ENCODE measurements at regions not wholly inside any gene's neighbourhood (a gene's known extent, or its start where the extent isn't known, plus 50 kb on each side); places are given as distances from the start of the nearest gene placed in this dataset.

DNA sequence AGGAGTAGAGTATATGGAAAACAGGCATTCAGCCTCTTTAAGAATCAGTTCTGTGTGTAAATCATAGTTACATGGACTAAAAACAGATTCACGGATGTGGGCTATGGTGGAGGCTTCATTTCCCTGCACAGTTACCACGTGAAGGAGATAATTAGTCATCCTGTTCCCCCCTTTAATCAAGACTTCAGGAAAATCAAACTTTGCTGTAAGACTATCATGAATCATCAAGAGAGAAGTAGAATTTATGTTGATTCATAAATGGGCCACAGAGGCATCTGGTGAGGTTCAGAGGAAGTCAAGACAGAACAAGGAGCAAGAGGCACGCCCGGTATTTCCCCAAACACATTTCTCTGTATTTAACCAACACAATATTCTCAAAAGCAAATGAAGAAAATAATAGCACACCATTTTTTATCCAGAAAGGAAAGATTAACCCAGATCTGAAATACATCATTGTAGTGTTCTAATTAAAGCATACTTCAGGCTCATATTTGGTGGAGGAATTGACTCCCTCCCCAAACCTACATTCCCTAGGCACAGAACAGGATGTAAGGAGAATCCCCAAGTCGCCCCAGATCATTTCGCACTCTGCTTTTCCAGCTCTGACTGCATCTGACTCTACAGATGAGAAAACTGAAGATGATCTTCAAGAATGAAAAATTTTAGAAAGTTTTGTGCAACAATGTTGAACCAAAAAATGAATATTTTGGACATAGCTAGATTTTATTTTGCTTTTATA is 175.8 kb upstream of the GAS1 start:
- DNase-seq = no peak

DNA sequence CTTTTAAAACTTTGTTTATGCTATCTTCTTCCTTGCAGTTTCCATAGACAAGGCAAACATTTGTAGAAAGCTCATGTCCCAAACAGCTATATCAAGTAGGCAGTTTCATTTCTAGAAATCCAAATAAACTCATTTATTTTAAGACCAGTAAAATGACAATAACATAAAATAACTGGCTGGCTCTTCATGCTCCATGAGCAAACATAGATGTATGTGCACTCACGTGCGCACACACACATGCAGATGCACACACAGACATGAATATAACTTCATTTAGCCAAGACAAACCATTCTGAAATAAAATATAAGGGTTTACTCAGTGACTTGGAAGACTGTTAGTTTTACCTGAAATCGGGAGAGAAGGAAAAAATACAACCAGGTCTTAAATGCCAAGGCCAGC is 176.5 kb upstream of the GAS1 start:
- DNase-seq = no peak

GRCh38 chr9:87125819-87126218 is 178.5 kb upstream of the GAS1 start:
- DNase-seq = no peak

- DNase-seq = no peak
Observed at GRCh38 chr9:87127543-87127942, 180.2 kb upstream of the GAS1 start.

- no peak for DNase-seq
Observed at GRCh38 chr9:87127978-87128614, 180.8 kb upstream of the GAS1 start.

GRCh38 chr9:87128844-87129493 is 181.7 kb upstream of the GAS1 start:
- no peak for DNase-seq

GRCh38 chr9:87135074-87135473 is 187.8 kb upstream of the GAS1 start:
- no peak for DNase-seq

DNA sequence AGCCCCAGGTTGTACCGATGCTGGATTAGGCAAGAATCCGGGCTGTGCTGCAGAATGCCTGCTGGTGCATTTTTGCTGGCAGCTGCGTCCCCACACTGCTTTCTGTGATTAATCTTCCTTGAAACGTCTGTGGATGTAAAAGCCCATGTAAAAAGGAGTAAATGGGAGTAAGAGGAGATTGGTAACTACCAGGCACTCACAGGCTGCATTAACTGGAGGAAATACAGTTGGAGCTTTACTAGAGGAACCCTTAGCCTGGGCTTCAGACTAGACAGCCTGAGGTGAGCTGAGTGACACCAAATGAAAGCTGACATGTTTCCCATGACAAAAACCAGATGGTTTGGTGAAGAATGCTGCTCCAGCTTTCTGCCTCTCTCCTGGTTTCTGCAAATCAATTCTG is 190.4 kb upstream of the GAS1 start:
- no peak for DNase-seq

GRCh38 chr9:87138128-87139040 is 191.1 kb upstream of the GAS1 start:
- no peak for DNase-seq

DNA sequence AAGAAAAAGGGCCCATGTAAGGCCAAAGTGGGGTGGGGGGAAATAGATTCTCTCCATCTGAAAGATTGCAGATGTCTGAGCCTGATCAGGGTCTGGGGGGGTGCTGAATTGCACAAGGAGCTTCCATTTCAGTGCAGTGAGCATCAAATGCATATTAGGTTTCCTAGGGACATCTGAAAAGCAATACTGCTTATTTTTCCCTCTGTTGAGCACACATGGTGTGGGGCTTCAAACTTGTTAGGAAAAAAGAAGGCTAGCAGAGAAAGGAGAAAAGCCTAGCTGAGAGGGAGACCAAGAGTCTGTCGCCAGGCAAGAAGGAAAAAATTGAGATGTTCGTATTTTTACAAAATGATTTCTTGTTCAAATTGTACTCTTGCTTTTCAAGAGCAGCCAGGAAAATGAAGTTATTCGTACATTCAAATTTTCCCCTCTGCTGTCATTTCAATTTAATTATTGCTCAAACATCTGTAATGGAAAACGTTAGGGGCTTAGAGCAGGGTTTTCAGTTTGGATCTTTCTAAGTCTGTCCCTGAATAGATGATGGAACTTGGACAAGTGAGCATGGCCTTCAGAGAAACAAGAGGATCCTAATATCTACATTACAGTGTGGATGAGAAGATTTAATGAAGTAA is 191.9 kb upstream of the GAS1 start:
- no peak for DNase-seq

DNA sequence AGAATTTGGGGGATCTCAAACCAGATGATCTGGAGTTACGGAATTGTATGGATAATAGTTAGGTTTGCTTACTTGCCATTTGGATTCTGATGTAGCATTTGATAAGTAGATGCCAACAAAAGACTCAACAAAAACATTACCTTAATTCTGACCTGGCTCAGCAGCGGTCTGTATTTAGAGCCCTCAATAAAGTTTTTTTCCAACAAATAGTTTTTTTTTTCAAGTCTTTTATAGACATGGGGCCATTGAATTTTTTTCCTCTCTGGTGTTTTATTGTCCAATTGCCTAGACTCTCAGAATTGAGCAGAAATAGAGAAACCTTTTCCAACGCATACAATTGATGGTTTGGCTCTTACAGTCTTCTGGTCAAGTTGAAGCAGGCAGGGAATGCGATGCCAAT is 192.8 kb upstream of the GAS1 start:
- DNase-seq = no peak

DNA sequence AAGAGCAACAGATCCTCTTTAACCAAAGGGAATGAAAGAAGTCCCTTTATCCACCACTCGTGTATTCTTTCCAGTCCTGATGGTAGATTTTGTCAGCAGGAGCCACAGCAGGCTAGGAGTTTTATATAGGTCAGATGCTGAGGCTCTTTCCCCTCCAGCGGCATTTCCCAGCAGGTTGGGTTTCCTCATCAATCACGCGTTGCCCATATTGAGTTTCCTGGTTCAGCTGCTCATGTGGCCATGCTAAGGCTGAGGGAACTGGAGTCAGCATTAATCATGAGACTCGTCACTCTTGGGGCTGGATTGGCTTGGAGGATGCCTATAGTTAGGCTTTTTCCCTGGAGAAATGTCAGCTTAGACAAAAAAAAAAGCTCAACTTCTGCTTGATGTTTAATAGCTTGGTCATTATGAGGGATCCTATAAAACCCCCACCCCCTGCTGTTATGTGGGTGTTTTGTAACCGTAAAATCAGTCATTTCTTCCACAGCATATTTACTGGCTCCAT is 193.4 kb upstream of the GAS1 start:
- DNase-seq = peak; percentile 6

GRCh38 chr9:87141124-87141523 is 193.8 kb upstream of the GAS1 start:
- DNase-seq = no peak

- no peak for DNase-seq
Observed at GRCh38 chr9:87146933-87147332, 199.6 kb upstream of the GAS1 start.

DNA sequence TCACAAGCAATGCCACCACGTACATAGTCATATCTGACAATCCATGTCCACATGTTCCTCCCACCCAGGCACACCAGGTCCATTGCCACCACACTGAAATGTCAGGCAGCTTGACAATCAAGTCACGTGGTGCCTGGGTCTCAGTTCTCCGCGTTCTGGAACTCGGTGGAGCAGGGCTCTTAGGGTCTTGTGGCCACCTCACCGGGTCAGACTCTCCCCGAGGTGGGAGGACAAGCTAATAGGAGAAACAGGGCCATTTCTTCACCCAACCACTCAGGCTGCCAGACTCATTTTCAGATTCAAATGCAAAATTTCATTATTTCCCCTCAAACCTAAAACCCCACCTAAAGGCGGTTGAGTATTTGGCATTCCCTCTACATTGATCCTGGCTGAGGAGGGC is 200.5 kb upstream of the GAS1 start:
- no peak for DNase-seq

GRCh38 chr9:87148331-87149104 is 201.2 kb upstream of the GAS1 start:
- peak; percentile 22 for DNase-seq

DNA sequence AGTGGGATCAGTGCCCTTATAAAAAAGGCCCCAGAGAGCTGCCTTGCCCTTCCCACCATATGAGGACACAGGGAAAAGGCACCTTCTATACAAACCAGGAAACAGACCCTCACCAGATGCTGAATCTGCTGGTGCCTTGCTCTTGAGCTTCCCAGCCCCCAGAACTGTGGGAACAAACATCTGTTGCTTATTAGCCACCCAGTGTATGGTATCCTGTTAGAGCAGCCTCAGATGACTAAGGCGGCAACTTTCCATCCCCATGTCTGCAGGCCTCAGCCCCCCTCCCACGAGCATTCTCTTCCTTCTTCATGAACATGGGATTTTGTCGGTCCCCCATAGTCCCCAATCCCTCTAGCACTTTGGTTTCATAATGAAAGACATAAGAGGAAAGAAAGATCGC is 202.5 kb upstream of the GAS1 start:
- DNase-seq = no peak

DNA sequence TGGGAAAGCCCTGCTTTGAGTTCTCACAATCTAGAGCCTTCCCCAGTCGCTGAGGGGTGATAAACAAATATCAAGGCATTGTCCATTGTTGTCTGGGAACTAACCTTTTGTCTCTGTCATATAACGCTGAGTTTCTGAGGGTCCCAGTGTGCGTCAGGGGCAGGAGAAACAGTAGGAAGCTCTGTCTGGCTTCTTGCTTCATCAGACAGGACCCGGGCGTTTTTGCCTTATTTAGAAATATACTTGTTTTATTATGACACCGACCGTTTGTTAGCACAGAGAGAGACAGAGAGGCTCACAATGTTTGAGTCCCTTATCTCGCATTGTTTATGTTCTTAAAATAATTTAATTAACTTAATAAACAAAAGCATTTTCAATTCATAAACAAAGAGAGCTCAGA is 204.9 kb upstream of the GAS1 start:
- no peak for DNase-seq

GRCh38 chr9:87156247-87156646 is 208.9 kb upstream of the GAS1 start:
- no peak for DNase-seq

DNA sequence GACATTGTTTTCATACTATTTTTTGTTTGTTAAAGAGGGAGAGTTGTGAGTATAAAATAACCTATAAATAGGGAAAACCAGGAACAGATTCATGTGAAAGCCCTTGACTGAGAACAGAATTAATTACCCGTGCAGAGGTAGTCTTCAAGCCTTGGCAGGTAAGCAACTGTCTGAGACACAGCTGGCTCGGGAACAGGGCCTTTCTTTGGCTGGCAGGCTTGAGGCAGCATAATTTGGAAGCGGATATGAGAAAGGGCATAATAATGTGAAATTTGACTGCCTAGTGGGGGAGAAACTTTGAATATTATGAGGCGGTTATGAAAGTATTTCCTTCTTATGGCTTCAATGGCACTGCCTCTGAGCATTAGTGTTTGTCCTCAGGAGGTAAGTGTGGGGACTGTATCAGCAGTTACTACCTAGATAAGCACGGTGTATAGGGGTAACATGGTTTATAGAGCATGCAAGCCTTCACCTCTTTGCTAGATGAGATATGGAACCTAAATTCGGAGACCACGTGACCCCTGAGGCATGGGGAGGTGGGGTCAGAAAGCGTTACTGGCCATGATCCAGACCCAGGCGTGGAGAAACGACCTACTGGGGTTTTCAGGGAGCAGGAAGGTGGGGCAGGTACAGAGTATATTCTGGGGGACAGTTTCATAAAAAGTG is 210.2 kb upstream of the GAS1 start:
- peak; percentile 8 for DNase-seq

GRCh38 chr9:87158765-87159164 is 211.5 kb upstream of the GAS1 start:
- DNase-seq = no peak
